CD4-positive, alpha-beta T cell treated with Interleukin-17A for 1 hour (primary cell): ENCODE measurements at regions not wholly inside any gene's neighbourhood (a gene's known extent, or its start where the extent isn't known, plus 50 kb on each side); places are given as distances from the start of the nearest gene placed in this dataset.
"Not testable (repeated sequence)": the region's sequence is repeated elsewhere in the genome, so short reads cannot be mapped to it uniquely, and the experiment has no call there.

Experiments used
- DNase-seq: peaks from one replicate; pipeline ENCODE4 v3.0.0-alpha.2; 2020

DNA sequence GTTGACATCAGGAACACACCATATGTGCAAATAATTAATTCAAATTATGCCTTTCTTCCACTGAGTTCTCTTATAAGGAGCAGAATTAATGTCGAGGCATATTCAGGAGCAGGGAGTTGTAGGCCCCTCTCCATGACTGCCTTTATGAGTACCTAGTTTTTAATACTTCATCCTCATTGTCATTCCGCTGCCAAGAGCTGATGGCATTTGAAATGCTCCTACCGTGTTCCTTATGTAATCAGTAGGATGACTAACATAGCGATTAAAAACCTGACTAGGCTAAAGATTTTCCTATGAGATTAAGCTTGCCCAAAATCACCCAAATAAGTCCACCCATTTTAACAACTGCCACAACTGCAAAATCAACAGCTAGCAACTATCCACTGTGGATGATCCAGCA, 220.6 kb downstream of the DHX15 start:
- no peak for DNase-seq

GRCh38 chr4:24352112-24352511, 232.2 kb downstream of the DHX15 start:
- no peak for DNase-seq

GRCh38 chr4:24349168-24349996, 235.0 kb downstream of the DHX15 start:
- not testable (repeated sequence) for DNase-seq

DNA sequence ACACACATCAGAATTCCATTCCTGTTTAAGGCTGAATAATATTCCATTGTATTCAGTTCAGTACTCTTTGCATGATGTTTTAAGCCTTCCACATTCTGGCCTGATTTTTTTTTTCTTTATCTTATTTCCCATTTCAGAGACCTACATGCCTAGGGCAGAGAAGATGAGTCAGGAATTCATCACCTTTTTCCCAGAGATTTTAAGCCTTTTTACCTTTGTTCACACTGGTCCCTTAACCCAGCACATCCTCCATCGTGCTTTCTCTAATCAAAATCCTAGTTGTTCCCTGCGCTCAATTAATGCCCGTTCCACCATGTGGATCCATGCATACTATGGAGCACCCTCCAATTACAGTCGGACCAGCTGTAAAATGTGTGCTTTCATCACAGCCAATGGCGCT, 245.1 kb downstream of the DHX15 start:
- DNase-seq, result no peak

DNA sequence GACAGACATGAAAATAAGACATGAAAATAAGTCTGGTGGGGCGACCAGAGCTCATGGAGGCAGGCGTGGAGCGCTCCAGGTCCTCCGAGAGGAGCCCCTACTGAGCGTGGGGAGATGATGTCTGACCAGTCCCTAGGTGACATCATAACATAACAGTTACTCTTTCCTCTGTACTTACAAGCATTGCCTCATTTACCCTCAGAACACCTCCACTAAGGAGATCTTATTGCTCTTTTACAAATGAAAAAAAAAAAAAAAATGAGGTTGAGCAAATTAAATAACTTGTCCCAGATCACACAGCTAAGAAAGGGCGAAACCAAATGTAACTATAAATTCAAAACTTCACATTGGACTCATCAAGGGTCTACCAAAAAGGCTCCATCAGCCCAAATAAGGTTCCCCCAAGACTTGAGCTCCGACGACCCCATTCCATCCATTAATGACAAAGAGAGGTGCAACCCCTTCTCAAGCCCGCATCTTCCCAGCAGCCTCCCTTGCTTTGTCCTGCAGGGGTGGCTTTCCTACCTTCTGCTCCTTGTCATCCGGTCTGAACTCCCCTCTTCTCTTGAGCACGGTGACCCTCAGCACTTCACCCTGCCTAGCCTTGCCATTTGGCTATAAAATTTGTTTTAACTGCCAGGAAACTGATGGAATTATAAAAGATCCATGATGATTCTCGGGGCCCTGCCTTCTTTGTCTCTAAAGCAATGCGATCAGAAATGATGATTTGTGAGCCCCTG, 246.7 kb downstream of the DHX15 start:
- DNase-seq, result no peak

GRCh38 chr4:24335616-24336015, 248.7 kb downstream of the DHX15 start:
- DNase-seq, result no peak

DNA sequence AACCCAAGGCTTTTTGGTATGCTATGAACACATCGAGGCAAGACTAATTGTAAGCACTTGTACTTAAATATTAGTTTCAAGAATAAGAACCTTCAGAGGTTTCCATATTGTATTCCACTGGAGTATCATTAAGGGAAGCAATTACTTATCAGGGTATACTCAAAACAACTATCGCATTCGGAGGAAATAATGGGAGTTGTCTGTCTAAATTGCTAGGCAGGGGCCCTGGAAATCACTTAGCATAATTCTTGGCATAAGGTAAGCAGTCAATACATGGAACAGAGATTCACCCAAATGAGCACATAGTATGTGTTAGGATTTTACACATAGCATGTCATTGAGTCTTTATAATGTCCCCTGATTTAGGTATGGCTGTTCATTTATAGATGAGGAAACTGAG, 249.4 kb downstream of the DHX15 start:
- no peak for DNase-seq

GRCh38 chr4:24330573-24330972, 253.8 kb downstream of the DHX15 start:
- DNase-seq, result no peak

DNA sequence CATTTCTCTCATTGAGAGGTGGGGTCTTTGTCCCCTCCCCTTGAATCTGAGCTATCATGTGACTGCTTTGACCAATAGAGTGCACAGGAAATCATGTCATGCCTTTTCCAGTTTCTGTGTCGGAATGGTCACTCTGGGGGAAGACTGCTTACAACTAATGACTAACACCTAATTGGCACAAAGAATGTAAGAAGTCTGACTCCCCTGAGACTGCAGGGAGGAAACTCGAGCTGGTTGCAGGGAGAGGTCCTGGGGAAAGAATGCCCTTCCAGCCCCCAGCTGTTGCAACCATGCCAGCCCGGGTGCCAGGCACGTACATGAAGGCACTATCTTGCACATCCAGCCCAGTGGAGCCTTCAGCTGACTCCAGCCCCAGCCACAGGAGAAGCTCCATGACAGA, 254.2 kb downstream of the DHX15 start:
- no peak for DNase-seq

- no peak for DNase-seq
These were observed 255.6 kb downstream of the DHX15 start for GRCh38 chr4:24328711-24329110.

GRCh38 chr4:24328310-24328709, 256.0 kb downstream of the DHX15 start:
- DNase-seq, result no peak

DNA sequence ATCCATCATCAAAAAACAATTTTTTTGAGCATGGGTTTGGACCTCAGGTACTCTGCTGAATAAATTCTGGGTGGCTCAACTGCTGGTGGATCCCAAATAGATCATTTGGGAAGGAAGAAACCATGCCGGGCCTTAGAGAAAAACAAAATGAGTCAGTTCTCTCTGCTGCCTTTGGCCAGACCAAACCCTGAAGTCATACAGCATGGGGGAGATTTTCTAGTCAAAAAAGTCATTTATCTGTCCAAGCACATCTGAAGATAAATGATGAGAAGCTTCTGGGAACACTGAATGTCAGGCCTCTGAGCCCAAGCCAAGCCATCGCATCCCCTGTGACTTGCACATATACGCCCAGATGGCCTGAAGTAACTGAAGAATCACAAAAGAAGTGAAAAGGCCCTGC, 261.4 kb downstream of the DHX15 start:
- no peak for DNase-seq

DNA sequence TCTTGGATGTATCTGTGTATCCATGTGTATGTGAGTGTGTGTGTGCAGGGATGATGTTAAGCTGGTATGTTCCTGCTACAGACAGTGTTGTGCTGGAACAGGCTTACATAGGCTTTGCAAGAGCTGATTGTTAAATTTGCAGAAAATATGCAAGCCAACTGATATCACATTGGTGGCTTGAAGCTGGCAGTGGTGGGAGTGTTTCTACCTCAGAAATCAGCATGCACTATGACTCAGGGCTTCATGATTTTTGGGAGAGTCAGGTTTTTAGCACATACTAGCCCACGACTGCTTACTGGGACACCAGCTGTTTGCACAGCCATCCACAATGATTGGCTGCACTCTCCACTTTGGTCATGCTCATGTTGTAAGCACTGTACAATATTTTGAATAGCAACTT, 261.8 kb downstream of the DHX15 start:
- no peak for DNase-seq

- no peak for DNase-seq
These were observed 262.7 kb downstream of the DHX15 start for GRCh38 chr4:24321616-24322015.

- DNase-seq, result no peak
These were observed 263.2 kb downstream of the DHX15 start for GRCh38 chr4:24321131-24321530.

- no peak for DNase-seq
These were observed 265.0 kb downstream of the DHX15 start for GRCh38 chr4:24319387-24319786.

- no peak for DNase-seq
These were observed 269.3 kb downstream of the DHX15 start for GRCh38 chr4:24315056-24315455.

DNA sequence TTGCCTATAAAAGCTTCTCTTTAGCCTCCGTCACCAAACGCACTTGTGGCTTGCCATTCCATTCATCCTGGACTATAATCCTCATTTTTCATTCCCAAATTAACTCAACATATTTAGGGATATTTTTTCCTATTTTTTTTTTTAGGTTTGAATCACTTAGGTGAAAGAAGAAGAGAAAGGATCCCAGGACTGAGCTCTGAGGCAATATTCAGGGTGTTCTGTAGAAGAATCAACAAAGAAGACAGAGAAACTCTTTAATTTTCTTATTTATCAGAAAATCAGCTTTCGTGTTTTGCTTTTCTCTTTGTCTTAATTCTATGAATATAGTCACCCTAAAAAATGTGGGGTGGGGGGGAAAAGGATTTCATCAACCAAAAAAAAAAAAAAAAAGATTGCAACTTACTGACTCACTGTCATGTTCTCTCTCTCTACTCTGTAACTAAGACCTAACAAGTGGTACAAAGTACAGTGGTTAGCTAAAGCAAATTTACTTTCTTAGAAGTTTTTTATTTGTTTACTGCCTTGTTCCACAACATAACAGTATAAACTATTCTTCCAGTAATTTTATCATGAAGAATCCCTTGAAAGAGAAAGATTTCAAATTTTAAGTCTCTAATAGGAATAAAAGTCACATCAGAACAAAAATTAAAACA, 272.0 kb downstream of the DHX15 start:
- DNase-seq, result no peak

GRCh38 chr4:24303926-24304325, 280.4 kb downstream of the DHX15 start:
- DNase-seq, result no peak

DNA sequence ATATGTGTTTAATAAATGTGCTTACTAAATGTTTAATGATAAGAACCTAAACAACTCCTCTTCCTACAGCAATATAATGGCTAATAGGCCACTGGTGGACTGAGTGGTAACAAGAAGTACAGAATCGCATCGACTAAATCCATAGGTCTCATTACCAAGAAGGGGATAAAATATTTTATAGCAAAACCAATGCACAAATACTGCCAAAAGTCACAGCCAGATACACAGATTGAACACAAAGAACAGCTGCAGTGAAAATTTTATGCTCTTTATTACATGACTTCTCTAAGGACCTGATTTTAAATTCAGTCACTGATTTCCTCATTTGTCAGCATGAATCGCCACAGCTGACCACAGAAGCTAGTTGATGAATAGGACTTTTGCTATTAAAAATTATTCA, 285.4 kb downstream of the DHX15 start:
- DNase-seq, result no peak

DNA sequence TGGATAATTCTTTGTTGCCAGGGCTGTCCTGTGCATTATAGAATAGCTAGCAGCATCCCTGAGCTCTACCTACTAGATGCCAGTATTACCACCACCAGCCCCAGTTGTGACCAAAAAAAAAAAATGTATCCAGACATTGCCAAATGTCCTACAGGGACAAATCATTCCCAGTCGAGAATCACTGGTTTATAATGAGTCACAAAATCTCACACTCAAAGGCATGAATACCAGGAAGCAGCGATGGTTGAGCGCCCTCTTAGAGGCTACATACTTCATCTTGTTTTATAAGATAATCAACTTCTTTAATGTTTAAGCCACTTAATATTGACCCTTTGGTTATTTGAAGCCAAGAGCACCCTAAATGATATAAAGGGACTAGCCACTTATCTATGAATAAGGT, 297.3 kb downstream of the DHX15 start:
- no peak for DNase-seq

DNA sequence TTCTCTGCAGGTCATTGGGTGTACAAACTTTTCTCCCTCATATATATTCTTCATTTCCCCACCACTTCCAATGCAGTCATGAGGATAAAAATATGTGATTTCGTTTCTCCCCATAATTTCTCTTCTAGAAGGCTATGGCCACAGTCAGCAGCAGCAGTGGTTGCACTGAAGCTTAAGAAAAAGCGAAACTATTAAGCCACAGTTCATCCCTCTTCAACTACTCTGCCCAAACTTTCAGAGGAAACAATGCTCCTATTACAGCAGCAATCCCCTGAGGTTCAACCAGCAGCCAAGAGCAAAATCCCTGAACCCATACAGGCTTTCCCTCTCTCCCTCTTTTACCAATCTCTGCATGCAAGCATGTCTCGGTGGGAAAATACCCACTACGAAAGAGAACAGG, 298.6 kb downstream of the DHX15 start:
- DNase-seq, result no peak

- DNase-seq, result no peak
These were observed 301.9 kb downstream of the DHX15 start for GRCh38 chr4:24282446-24282845.

DNA sequence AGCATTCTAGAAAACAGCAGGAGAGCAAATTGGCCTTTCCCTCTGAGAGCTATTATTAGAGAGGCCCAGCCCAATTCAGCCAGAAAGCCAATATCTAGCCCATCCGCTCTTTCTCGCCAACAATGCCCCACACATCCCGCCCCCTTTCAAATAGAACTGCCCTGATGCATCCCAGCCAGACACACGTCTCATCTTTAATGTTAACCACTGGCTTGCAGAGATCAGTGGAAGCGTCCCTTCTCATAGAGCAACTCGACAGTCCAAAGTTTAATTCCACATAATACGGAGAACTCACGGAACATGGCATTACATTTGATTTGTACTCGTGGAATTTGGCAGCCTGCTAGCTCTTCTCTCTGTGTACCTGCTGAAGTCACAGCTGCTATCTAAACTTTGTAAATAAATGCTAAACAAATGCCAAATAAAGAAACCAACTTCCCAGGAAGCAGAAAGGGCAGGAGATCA, 304.4 kb downstream of the DHX15 start:
- DNase-seq, result no peak
